ENCODE measurements at regions not wholly inside any gene's neighbourhood (a gene's known extent, or its start where the extent isn't known, plus 50 kb on each side); places are given as distances from the start of the nearest gene placed in this dataset.

GRCh38 chr12:34595749-34596733 lies 573.7 kb downstream of the ALG10 start:
- TF ChIP-seq POLR2A (IDR thresholded peaks at IDR 0.05; ENCODE audit: extremely low read depth, insufficient read length) (no peak), CTCF (IDR thresholded peaks at IDR 0.05; ENCODE audit: low read depth, low read length) (no peak)
